ENCODE measurements at regions not wholly inside any gene's neighbourhood (a gene's known extent, or its start where the extent isn't known, plus 50 kb on each side); places are given as distances from the start of the nearest gene placed in this dataset.

DNA sequence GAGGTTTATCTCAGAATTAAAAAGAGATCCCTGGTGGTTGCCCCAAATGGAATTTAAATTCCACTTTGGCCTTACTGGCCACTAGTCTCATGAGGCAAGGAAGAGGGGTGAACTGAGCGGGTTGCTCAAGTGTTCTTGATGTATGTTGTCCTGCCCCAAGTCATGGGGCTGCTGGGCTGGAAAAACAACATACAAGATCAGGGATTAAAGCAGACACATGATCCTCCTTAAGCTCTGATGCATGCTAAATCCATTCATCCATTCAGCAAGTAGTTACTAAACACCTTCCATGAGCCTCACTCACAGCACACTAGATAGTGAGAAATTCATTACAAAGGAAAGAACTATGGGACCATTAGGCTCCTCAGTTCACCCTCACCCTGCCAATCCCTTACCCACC is 196.3 kb downstream of the MREG start:
- H3K27ac ChIP-seq: no peak overlapping the region
- H3K9me3 ChIP-seq: no peaks in the 10 kb centered on the region
- no peak for ATAC-seq
- no peak overlapping the region for H3K4me3 ChIP-seq
- no peak for DNase-seq
- WGBS, 2 donors: 62 to 86% methylated on average over 1 of the region's 1 CpG
- TF ChIP-seq POLR2A (IDR thresholded peaks at IDR 0.05): no peak
- TF ChIP-seq, protein P1, sequence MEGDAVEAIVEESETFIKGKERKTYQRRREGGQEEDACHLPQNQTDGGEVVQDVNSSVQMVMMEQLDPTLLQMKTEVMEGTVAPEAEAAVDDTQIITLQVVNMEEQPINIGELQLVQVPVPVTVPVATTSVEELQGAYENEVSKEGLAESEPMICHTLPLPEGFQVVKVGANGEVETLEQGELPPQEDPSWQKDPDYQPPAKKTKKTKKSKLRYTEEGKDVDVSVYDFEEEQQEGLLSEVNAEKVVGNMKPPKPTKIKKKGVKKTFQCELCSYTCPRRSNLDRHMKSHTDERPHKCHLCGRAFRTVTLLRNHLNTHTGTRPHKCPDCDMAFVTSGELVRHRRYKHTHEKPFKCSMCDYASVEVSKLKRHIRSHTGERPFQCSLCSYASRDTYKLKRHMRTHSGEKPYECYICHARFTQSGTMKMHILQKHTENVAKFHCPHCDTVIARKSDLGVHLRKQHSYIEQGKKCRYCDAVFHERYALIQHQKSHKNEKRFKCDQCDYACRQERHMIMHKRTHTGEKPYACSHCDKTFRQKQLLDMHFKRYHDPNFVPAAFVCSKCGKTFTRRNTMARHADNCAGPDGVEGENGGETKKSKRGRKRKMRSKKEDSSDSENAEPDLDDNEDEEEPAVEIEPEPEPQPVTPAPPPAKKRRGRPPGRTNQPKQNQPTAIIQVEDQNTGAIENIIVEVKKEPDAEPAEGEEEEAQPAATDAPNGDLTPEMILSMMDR (IDR thresholded peaks at IDR 0.05): no peak
- intact Hi-C loops (cut with DNase I): no loop called here
- no peaks in the 10 kb centered on the region for H3K4me1 ChIP-seq
- H3K36me3 ChIP-seq (replicated peaks in 1 of 2; ENCODE audit: insufficient read depth in 1 of 2, low read depth in 2 of 2): no peaks in the 10 kb centered on the region
- H3K27me3 ChIP-seq: no peaks in the 10 kb centered on the region

- WGBS, 2 donors: 39 to 40% methylated on average over 5 of the region's 5 CpGs
- Histone ChIP-seq H3K36me3 (replicated peaks in 1 of 2; ENCODE audit: insufficient read depth in 1 of 2, low read depth in 2 of 2) (no peaks in the 10 kb centered on the region), H3K4me3 (no peak overlapping the region), H3K4me1 (no peaks in the 10 kb centered on the region), H3K9me3 (no peaks in the 10 kb centered on the region), H3K27ac (no peak overlapping the region), H3K27me3 (no peaks in the 10 kb centered on the region)
- no peak for DNase-seq
- no peak for ATAC-seq
- no peak for TF ChIP-seq POLR2A (IDR thresholded peaks at IDR 0.05)
- TF ChIP-seq, protein P1 (IDR thresholded peaks at IDR 0.05): no peak
- intact Hi-C loops (cut with DNase I): no loop called here
These were observed 196.9 kb downstream of the MREG start for GRCh38 chr2:215816424-215816823.

DNA sequence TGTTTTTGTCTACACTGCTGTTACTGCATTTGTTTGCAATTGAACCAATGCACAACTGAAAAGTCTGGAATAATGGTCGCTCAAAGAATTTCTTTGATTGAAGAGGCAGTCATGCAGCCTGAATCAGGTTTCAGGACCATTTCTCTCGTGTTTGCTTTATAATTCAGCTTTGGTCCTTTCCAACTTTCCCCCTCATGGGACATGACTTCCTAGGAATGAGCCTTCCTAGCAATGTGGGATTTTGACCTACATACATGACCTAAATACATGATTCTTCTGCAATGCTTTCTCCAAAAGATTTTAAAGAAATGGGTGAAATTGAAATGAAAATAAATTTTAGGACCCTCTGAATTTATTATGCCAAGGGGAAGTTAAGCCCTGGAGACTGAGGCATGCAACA is 197.4 kb downstream of the MREG start:
- no peak for TF ChIP-seq POLR2A (IDR thresholded peaks at IDR 0.05)
- TF ChIP-seq, protein P1 (IDR thresholded peaks at IDR 0.05): no peak
- ATAC-seq (no peak), DNase-seq (no peak)
- Histone ChIP-seq H3K27me3 (no peaks in the 10 kb centered on the region), H3K9me3 (no peaks in the 10 kb centered on the region), H3K4me1 (no peaks in the 10 kb centered on the region), H3K36me3 (replicated peaks in 1 of 2; ENCODE audit: insufficient read depth in 1 of 2, low read depth in 2 of 2) (no peaks in the 10 kb centered on the region), H3K27ac (no peak overlapping the region), H3K4me3 (no peak overlapping the region)
- 51 to 54% methylated on average over 2 of the region's 2 CpGs for WGBS, 2 donors
- intact Hi-C loops (cut with DNase I): no loop called here

GRCh38 chr2:215812966-215813365 is 200.4 kb downstream of the MREG start:
- no peaks in the 10 kb centered on the region for H3K27me3 ChIP-seq
- H3K4me1 ChIP-seq: no peaks in the 10 kb centered on the region
- H3K4me3 ChIP-seq: no peak overlapping the region
- H3K9me3 ChIP-seq: no peaks in the 10 kb centered on the region
- TF ChIP-seq, protein P1 (IDR thresholded peaks at IDR 0.05): no peak
- DNase-seq (no peak), ATAC-seq (no peak)
- no peaks in the 10 kb centered on the region for H3K36me3 ChIP-seq (replicated peaks in 1 of 2; ENCODE audit: insufficient read depth in 1 of 2, low read depth in 2 of 2)
- no peak overlapping the region for H3K27ac ChIP-seq
- intact Hi-C loops (cut with DNase I): no loop called here

GRCh38 chr2:215811409-215812345 is 201.7 kb downstream of the MREG start:
- no peaks in the 10 kb centered on the region for H3K4me1 ChIP-seq
- no peak for ATAC-seq
- intact Hi-C loops (cut with DNase I): no loop called here

More at GRCh38 chr2:215811409-215812345, 201.7 kb downstream of the MREG start:
- H3K9me3 ChIP-seq: no peaks in the 10 kb centered on the region
- 64 to 81% methylated on average over 3 of the region's 3 CpGs for WGBS, 2 donors
- TF ChIP-seq, protein P1 (IDR thresholded peaks at IDR 0.05): no peak
- no peak for TF ChIP-seq POLR2A (IDR thresholded peaks at IDR 0.05)
- H3K36me3 ChIP-seq (replicated peaks in 1 of 2; ENCODE audit: insufficient read depth in 1 of 2, low read depth in 2 of 2): no peaks in the 10 kb centered on the region
- H3K4me3 ChIP-seq: no peak overlapping the region
- no peak for DNase-seq
- H3K27ac ChIP-seq: no peak overlapping the region
- H3K27me3 ChIP-seq: no peaks in the 10 kb centered on the region

Data from body of pancreas (tissue), 4 donors.